ENCODE measurements at regions not wholly inside any gene's neighbourhood (a gene's known extent, or its start where the extent isn't known, plus 50 kb on each side); places are given as distances from the start of the nearest gene placed in this dataset.

DNA sequence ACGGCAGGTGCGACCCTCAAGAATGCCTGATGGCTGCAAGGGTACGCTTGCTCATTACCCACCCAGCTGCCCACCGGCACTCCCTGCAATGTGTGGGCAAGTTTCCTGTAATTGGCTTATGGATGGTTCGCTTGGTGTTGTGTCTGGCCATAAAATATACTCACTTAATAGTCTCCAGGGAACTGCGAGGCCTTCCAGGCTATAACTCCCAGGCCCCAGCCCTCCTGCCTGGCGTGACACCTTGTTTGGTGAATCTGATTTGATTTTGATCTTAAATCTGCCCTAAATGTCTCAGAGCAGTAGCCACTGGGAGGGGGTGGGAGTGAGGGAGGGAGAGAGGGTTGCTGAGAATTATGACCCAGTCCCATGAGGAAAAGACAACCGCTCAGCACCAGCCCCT, 572.2 kb downstream of the BUD13 start:
- in situ Hi-C loops (cut with MboI; ENCODE audit: low sequenced_read_pairs): no loop called here

DNA sequence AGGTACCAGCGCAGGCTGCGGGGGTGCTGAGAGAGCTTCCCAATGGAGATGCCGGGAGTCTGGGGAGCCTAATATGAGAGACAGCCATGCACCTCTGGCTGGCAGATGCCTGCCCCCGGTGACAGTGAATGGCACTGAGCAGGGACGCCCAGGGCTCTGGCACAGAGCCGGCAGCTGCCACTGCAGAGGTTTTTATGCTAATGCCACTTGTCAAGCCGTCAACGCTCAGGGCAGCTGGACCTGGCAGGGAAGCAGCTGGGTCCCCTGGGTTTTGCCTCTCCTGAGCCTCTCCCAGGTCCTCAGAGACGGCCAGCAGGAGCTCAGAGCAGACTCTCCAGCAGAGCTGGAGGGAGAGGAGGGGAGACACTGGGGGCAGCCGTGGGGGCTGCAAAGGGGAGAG, 573.6 kb downstream of the BUD13 start:
- in situ Hi-C loops (cut with MboI; ENCODE audit: low sequenced_read_pairs): no loop called here

DNA sequence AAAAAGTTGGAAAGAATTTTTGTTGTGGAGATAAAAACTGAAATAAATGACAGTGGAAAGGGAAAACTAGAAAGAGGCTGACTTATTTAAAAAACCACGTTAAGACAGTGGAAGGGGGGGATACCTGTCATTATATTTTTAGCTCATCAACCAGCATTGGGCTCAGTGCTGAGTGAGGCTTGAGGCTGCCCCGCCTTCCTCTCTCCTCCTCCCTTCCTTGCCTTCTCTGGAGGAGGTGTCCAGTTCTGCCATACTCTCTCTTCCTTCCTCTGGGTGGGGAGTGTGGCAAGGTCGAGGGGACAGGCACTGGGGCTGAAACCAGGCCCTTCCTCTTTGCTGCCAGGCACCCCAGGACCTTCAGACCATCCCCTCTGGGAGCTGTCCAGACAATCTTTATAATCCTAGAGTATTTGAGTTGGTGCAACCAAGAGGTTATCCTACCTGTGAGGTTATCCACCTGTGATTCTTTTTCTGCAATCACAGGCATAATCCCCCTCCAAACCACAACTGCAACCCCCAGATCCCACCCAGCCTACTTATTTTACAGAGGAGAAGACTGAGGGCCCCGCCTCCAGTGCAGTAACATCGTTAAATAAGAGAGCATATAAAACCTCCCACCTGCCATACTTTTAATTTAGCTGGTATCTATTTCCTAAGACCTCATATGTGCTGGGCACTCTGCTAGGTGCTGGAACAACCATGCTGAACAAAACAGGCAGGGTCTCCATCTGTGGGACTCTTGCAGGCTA, 578.5 kb downstream of the BUD13 start:
- in situ Hi-C loops (cut with MboI; ENCODE audit: low sequenced_read_pairs): no loop called here

DNA sequence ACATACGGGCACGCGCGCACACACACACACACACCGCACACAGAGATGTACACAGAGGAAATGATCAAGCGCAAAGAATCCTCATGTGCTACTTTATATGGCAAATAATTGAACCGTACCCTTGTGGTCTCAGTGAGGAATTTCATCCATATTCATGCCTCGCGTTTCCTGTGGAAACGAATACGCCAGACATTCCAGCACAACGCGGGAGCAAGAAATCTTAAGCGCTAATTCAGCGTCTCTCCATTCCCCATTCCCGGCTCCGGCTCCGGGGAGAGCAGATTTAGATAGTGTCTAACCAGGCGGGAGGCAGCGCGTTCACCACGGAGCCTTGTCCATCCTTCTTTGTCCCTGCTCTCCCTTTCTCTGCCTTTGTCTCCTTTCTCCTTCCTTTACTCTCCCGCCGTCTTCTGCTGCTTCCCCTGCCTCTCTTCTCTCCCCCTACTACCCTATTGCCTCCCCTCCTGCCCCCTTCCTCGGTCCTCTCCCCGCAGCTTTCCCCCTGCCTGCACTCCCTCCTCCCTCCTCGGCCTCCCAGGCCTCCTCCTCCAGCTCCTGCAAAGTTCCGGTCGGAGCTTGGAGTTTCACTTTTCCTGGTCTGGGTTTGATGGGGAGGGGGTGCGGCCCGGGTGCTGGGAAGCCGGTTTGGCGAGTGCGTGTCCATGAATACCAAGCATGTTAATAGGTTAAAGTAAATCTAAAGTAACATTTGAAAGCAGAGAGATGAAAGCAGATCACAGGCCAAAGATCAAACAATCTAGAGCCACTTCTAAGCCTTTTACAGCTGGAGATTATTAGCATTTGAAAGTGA, 579.3 kb downstream of the BUD13 start:
- in situ Hi-C loops (cut with MboI; ENCODE audit: low sequenced_read_pairs): no loop called here

DNA sequence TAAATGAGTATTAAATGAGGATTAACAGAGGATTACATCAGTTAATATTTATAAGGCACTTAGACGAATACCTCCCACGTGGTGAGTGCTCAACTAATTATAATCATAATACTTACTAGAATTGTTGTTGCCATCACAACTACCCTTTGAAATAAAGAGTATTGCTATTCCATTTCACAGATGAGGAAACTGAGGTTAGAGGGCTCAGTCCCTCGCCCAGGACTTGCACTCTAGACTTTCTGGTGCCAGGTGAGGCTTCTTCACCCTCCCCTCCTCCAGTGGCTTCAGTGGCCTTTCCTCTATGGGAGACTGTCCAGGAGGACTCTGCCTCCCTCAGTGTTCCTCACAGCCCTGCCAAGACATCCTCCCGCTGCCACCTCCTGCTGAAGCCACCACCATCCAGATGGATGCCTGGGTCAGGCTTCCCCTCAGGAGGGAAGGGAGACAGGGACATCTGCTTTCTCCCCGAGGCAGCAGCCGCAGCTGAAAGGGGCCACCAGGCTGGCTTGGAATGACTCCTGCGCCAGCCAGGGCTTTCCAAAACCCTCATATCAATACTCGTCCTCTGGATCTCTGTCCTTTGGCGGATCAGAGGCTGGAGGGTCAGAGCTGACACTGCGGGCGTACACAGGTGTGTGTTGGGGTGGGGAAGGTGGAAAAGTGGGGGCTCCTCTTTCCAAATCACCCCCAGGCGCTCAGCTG, 580.1 kb downstream of the BUD13 start:
- in situ Hi-C loops (cut with MboI; ENCODE audit: low sequenced_read_pairs): no loop called here

DNA sequence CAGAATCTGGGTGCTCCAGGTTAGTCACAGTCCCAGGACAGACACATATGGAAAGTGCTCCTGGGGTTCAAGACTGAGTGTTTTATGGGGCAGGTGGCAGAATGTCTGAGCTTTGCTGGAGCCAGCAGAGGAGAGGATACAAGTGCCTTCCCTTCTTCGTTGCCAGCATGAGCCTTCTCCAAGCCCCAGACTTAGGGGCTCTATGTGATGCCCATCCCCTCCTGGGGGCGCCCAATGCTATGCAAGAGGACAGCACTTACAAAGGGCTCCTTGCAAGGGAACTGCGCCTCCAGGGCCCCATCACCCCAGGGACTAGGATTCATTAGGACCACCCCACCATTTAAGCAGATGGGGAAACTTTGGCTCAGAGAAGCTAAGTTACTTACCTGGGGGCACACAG, 581.9 kb downstream of the BUD13 start:
- in situ Hi-C loops (cut with MboI; ENCODE audit: low sequenced_read_pairs): no loop called here

DNA sequence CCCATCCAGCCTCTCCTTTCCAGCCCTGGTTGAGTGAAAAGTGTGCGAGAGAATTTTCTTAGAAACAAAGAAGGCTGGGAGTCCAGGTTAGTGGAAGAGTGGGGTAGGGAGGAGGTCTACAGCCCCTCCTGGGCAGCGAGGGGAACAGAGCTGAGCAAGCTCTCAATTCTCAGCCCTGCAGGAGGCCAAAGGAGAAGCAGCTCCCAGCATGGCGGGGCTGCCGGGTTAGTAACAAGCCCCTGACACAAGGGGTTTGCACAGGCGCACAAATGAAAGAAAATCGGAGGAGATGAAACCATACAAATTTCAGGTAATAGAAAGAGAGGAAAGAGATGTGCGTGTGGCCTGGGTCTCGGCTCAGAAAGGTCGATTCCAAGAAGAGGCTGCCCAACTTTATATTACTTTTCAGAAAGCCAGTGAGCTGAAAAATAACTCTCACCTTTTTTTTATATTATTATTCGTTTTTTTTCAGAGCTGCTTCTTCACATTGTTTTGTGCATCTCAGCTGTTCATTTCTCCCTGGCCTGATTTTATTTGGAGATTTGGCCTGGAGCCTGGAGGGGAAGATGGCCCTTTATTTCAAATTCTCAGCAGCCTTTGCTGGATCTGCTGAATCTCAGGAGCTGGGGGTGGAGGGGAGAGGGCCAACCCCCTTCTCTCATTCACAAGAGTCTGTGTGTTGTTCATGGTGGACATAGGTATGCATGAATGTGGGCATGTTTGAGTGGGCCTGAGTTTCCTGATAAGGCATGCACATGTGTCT, 583.2 kb downstream of the BUD13 start:
- in situ Hi-C loops (cut with MboI; ENCODE audit: low sequenced_read_pairs): no loop called here

DNA sequence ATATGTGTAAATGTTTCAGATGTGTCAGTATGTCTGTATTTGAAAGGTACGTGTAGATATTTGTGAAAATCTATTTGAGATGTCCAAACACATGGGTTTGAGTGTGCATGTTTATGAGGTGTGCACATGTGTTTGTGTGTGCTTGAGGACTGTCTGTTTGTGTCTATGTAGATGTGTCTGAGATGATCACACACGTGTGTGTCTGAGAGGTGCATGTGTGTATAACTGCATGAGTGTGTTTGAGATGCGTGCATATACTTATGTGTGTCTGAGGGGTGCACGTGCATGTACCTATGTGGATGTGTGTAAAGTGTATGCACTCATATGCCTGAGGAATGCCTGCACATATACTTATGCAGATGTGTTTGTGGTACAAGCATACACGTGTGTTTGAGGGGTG, 584.4 kb downstream of the BUD13 start:
- in situ Hi-C loops (cut with MboI; ENCODE audit: low sequenced_read_pairs): no loop called here

DNA sequence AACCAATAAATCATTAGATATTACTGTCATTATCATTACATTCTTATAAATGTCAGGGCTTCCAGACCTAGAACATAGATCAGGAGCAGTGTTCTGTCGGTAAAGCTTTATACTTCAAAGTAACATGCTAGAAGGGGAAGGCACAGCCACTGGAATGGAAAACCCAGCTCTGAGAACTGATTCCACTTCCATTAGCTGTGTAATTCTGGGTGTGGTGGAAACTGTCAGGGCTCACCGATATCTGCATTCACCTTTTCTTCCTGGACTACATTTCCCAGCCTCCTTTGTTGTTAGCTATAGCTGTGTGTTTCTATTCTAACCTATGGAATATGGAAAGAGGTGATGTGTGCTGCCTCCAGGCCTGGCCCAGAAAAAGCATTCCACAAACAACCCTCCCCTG, 585.8 kb downstream of the BUD13 start:
- in situ Hi-C loops (cut with MboI; ENCODE audit: low sequenced_read_pairs): no loop called here

DNA sequence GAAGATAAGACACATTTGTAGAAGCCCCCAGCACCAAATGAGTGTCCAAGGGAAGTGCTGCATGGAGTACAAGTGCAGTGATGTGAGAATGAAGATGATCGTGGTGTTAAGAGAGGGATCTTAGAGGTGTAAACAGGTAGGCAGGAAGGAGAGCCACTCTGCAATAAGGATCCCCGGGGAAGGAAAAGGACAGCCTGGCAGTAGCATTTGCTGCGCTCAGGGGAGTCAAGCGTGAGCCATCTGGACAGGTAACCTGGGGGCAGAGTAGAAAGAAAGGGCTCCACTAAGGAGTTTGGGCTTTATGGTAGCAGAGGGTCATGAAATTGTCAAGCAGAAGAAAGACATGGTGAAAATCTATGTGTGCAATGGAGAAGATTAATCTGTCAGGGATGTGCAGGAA, 587.2 kb downstream of the BUD13 start:
- in situ Hi-C loops (cut with MboI; ENCODE audit: low sequenced_read_pairs): no loop called here

DNA sequence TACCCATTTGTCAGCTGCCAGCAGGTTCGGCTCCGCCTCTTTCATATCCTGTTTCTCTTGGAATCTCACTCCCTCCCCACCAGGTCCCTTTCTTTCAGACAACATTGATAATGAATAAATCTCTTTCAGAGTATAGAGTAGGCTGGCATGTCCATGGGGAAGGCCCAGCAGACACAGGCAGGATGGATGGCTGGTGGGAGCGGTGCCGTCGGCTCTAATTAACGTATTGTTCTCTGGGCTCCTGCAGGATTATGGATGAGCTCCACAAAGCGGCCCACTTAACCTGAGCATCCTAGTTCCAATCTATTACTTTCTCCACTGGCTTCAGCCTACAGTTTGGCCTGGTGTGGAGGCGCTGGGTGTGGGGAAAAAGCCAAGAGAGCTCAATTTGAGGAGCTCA, 588.0 kb downstream of the BUD13 start:
- in situ Hi-C loops (cut with MboI; ENCODE audit: low sequenced_read_pairs): no loop called here

DNA sequence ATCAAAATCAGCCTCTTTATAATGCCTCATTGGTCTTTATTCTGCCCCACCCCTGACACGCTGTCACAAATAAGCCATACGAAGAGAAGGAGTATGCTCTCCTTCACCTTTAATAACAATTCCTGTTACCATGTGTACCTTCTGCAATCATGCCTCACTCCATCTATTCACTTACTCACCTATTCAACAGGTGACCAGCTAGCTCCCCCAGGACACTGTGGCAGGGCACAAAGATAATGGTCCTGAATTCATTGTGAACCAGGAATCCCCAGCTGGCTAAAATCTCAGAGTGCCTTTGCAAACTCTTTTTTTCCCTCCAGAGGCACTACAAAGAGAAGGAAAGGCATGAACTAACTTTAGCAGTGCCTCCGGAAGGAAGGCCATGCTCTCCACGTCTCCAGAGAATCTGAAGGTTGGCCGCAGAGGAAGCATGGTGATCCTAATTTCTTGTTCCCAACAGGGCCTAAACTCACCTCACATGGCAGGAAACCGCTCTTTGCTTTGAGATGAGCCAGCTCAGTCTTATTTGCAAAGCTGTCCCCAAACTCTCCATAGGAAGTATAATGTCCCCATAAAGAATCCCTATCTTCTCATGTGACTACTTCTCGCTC, 590.3 kb downstream of the BUD13 start:
- in situ Hi-C loops (cut with MboI; ENCODE audit: low sequenced_read_pairs): no loop called here

DNA sequence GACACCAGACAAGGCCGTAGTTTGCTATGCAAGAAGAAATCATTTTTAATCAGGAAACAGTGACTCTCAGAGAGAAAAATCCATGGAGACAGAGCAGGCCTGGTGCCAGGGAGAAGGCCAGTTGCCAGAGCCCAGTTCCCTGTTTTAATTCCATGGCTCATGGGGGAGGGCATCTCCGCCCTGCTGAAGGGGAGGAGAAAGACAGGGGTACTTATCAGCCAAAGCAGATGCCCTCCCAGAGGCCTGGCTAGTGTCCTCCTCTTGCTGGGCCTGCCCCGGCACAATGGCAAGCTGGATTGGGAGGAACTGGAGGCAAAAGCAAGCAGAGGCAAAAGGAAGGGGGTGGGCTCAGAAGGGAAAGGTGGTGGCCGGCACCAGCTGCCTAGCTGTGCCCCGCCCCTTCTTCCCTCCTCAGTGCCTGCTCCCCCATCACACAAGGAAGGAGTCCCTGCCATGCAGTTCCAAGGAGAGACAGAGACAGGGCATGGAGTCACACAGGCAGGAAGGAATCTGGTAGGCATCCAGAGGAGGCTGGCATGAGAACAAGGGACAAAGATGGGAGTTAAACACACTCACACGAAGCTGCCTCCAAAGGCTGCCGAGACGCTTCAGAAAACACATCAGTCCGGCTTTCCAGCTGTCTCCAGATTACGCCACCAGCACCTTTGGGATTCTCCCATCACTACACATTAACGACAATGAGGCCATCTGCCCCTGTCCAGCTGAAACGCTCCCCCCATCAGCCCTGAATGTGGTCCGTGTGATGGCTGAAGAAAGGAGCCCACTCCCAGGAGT, 591.8 kb downstream of the BUD13 start:
- in situ Hi-C loops (cut with MboI; ENCODE audit: low sequenced_read_pairs): no loop called here

DNA sequence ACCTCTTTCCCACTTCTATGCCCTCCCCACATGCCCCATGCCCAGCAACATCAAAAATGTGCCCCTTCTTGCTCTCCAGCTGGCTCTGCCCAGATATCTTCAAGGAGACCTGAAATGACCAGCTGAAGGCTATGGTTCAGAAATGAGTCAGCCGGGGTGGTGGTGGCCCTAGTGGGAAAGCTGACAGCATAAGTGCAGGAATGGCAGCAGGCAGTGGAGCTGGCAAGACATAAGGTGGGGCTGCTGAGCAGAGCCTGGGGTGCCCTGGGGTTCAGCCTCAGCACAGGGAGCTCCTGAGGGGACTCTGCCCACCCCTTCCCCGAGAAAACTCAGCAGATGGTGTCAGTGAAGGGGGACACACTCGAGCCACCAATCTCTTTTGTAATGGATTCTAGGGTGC, 593.4 kb downstream of the BUD13 start:
- in situ Hi-C loops (cut with MboI; ENCODE audit: low sequenced_read_pairs): no loop called here

DNA sequence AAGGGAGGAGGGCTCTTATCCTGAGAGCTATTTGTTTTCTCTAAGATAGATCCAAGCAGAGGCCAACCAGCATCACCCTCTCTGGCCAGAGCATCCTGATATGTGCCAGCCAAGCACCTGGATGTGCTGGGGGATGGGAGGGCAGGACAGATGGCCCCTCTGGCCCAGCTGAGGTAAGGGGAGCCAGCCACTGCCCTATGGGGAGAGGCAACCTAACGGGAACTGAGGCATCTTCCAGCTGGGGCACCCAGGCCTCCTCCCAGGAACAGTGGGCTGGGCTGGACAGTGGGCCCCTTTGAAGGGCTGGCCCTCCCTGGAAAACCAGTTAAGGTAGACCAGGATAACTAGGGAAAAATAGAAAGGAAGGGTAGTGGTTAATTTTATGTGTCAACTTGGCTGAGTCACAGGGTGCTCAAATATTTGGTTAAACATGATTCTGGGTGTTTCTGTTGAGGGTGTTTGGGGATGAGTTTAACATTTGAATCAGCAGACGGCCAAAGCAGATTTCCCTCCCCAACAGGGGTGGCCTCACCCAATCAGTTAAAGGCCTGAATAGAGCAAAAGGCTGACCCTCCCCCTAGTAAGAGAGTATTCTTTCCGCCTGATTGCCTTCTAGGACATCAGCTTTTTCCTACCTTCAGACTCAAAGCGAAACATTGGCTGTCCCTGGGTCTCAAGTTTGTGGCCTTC, 595.1 kb downstream of the BUD13 start:
- in situ Hi-C loops (cut with MboI; ENCODE audit: low sequenced_read_pairs): no loop called here

DNA sequence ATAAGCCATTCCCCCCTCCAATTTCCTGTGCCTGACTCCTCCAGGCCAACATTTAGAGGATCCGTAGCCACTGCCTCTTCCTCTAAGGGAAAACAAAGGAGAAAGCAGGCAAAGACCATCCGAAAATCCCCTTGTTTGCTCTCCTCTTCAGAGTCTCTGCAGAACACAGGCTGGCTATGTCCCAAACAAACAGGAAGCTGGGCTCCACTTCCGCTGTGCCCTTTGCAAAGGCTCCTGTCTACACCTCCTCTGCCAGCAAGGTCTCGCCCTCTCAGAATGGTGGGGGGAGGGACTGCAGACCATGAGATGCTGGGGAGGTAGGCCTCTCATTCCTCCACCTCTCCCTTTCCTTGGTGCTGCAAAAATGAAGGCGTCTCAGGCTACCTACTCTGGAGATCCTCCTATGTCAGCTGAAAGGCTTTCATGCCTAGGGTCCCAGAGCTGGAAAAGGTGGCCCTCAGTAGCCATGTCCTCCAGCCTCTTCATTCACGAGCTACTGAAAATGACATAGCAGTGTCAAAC, 596.2 kb downstream of the BUD13 start:
- in situ Hi-C loops (cut with MboI; ENCODE audit: low sequenced_read_pairs): no loop called here

DNA sequence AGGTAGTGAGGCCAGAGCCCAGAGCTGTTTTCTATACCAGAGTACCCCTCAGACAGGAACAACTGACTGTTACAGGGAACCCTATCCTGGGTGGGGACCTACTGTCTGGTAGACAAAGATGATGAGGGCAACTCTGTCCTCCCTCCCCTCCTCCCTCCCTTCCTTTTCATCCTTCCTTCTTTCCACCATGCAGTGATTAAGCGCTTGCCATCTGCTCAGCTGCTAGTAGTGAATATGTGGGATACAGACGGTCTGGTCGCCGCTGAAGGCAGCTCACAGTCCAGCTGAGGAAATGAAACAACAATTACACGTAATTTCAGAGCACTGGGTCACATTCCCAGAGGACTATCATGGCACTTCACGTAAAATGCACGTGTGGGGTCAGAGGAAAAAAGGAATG, 597.1 kb downstream of the BUD13 start:
- in situ Hi-C loops (cut with MboI; ENCODE audit: low sequenced_read_pairs): no loop called here

DNA sequence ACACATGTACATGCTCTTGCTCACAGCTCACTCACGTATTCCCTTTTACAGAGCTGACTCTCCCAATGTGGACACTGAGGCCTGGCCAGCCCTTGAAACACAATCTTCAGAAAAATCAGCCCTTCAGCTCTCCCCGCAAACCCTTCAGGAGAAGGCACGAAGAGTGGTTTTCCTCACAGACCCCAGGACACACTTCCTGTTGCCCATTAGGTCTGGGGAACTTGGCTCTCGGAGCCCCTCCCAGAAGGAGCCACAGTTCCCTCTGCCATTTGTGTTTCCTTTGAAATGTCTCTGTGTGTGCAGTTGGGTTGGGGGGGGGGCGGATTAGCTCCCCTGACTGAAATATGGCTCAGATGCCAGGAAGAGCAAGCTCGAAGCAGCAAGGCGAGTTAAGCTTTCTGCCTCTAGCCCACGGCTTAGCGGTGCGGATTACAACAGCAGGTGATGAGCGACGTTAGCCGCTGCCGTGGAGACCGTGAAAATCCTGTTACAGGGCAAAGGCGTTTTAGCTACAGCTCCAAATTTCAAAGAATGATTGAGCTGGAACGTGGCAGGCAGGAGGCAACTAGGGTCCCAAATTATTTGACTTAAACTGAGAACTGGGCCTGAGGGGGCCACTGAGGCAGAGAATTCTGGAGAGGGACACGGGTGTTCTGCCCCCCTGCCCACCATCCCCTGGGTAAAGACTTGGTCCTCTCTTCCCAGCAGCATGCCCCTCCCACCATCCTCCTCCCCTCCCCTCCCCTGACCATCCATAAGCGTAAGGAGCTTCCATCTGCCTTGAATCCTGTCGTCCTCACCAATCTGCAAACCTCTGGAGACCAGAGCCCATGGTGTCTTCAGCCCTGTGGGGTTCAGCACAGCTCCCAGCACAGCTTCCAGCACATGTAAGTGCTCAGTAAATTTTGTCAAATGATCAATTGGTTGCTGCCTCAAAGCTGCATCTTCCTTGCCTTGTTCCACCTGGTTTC, 598.6 kb downstream of the BUD13 start:
- in situ Hi-C loops (cut with MboI; ENCODE audit: low sequenced_read_pairs): no loop called here

All from HL-60/S4 (cell line).